ENCODE measurements at regions not wholly inside any gene's neighbourhood (a gene's known extent, or its start where the extent isn't known, plus 50 kb on each side); places are given as distances from the start of the nearest gene placed in this dataset.
A peak's percentile ranks its signal among the peaks of the same experiment; 100 is the strongest.
"Not testable (repeated sequence)": the region's sequence is repeated elsewhere in the genome, so short reads cannot be mapped to it uniquely, and the experiment has no call there.

DNA sequence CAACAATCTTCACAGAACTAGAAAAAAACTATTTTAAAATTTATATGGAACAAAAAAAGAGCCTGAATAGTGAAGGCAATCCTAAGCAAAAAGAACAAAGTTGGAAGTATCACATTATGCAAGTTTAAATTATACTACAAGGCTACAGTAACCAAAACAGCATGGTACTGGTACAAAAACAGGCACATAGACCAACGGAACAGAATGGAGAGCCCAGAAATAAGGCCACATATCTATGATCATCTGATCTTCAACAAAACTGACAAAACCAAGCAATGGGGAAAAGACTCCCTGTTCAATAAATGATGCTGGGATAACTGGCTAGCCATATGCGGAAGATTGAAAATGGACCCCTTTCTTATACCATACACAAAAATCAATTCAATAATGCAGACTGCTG lies 74.4 kb upstream of the RTN4 start:
- H3K4me1 ChIP-seq (ENCODE audit: control insufficient read depth, insufficient read depth, low read length); H3K4me3 ChIP-seq (ENCODE audit: low read depth, low read length); H3K9me3 ChIP-seq (ENCODE audit: control insufficient read depth, insufficient read depth, low read length); H3K36me3 ChIP-seq (ENCODE audit: control insufficient read depth, insufficient read depth, low read length); H3K9ac ChIP-seq (ENCODE audit: low read depth, low read length); H3K27me3 ChIP-seq (ENCODE audit: control insufficient read depth, insufficient read depth, low read length); H3K27ac ChIP-seq (ENCODE audit: low read depth, low read length): not testable (repeated sequence)

DNA sequence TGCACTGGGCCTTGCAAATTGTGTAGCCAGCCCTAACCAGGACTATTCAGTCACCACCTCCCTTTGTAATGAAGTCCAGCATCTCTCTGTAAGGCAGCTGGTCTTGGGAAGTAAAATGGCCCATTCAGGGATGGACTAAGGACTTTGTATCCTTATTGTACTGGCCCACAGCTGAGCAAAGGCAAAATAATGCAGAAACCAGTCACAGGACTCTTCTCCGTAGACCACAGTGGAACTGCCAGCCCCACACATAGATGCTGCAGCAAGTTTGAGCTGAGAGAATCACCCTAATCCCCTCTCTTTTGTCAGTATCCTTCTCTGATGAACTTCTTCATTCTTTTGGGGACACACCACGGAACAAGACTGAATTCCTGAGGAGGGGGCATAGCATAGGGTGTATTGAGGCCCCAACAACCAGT lies 73.6 kb upstream of the RTN4 start:
- Histone ChIP-seq H3K9me3 (ENCODE audit: control insufficient read depth, insufficient read depth, low read length) (no peaks in the 10 kb centered on the region), H3K27me3 (ENCODE audit: control insufficient read depth, insufficient read depth, low read length) (no peaks in the 10 kb centered on the region), H3K9ac (ENCODE audit: low read depth, low read length) (no peak overlapping the region), H3K27ac (ENCODE audit: low read depth, low read length) (peak overlapping the region; percentile 32), H3K4me1 (ENCODE audit: control insufficient read depth, insufficient read depth, low read length) (peaks cover 10% of the 10 kb centered on the region), H3K4me3 (ENCODE audit: low read depth, low read length) (no peak overlapping the region; the same call in 1 of the 2 replicates), H3K36me3 (ENCODE audit: control insufficient read depth, insufficient read depth, low read length) (no peaks in the 10 kb centered on the region)

DNA sequence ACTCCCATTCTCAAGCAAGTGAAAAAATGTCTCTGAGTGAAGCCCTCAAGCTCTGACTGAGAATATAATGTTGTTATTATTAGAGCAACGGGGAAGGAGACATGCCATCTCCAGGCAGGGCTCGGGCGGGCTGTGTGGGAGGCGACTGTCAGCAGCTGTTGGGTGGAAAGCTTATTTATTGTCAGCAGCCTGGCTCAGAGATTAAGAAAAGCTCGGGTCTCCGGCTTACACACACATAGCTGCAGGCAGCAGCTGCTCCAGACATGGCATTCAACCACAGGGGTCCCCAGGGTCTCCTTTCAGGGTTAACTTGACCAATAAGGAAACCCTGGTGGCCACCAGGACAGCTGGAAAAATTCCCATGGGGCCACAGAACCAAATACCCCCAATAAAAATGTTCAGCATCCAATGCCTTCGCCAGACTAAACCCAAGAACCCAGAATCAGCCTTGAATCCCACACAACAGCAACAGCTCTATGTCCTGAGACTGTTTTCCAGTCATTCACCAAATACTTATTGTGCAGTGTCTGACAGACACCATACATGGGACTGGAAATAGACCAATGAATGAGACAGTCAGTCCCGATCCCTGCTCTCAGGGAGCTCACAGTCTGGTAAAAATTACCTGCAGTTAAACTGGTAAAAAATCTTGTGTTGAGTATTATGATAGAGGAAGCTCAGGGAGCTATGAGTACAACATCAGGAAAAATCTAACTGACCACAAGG lies 70.5 kb upstream of the RTN4 start:
- no peak overlapping the region for H3K4me3 ChIP-seq (ENCODE audit: low read depth, low read length)
- H3K36me3 ChIP-seq (ENCODE audit: control insufficient read depth, insufficient read depth, low read length): no peaks in the 10 kb centered on the region
- H3K27me3 ChIP-seq (ENCODE audit: control insufficient read depth, insufficient read depth, low read length): no peaks in the 10 kb centered on the region
- H3K9me3 ChIP-seq (ENCODE audit: control insufficient read depth, insufficient read depth, low read length): no peaks in the 10 kb centered on the region
- H3K9ac ChIP-seq (ENCODE audit: low read depth, low read length): no peak overlapping the region
- H3K4me1 ChIP-seq (ENCODE audit: control insufficient read depth, insufficient read depth, low read length): peaks cover 15% of the 10 kb centered on the region
- no peak overlapping the region for H3K27ac ChIP-seq (ENCODE audit: low read depth, low read length)

DNA sequence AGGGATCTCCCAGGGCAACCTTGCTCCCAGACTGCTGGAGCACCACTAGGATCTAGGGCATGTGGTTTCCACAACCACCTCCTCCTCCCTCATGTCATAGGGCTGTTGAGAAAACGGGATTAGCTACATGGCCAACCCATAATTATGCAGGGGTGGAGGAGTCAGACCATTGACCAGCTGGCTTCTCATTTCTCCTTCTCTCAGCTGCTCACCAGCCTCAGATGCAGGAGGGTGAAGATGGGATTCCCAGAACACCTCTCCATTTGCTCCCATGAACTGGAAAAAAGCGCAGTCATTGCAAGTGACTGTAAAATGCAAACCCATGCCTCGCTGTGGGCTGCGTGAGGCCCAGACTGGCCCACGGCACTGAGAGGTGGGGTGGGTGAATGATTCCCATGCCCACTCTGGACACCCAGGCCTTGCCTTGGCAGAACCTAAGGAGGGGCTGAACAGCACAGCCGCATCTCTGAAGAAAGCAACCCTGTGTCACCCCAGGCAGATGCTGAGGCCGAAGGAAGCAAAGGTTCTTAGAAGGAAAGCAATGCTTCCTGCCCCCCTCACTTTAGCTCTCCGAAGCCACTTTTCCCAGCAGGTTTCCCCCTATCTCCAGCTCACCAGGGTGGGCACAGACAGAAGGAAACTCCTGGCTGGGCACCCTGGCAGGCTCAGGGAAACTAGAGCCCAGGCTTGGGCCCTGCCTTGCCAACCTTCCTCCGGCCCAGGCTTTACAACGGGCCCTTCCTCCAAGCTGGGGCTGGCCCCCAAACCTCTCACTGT lies 69.6 kb upstream of the RTN4 start:
- Histone ChIP-seq H3K9me3 (ENCODE audit: control insufficient read depth, insufficient read depth, low read length) (no peaks in the 10 kb centered on the region), H3K4me1 (ENCODE audit: control insufficient read depth, insufficient read depth, low read length) (peaks cover 15% of the 10 kb centered on the region), H3K9ac (ENCODE audit: low read depth, low read length) (no peak overlapping the region), H3K36me3 (ENCODE audit: control insufficient read depth, insufficient read depth, low read length) (no peaks in the 10 kb centered on the region), H3K27ac (ENCODE audit: low read depth, low read length) (no peak overlapping the region), H3K27me3 (ENCODE audit: control insufficient read depth, insufficient read depth, low read length) (no peaks in the 10 kb centered on the region), H3K4me3 (ENCODE audit: low read depth, low read length) (no peak overlapping the region)

DNA sequence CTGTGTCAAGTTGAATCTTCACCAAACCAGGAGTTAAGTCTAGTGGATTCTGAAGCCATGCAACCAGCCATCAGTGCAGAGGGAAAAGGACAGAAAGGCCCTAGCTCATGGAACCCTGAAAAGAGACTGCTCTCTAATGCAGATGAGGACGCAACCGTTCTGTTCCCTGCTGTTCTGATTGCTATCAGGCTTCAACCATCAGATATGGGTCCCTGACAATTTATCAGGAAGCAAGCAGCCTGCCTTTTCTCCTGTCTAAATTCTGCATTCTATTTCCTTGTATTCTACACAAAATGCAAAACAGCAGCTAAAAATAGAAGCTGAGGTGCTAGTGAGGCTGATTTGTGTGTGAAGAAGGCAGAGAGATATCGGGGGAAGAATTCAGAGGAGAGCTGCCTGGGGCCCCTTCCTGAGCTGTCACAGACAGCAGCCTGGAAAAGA lies 68.4 kb upstream of the RTN4 start:
- Histone ChIP-seq H3K27ac (ENCODE audit: low read depth, low read length) (no peak overlapping the region), H3K4me3 (ENCODE audit: low read depth, low read length) (no peak overlapping the region), H3K9me3 (ENCODE audit: control insufficient read depth, insufficient read depth, low read length) (no peaks in the 10 kb centered on the region)

DNA sequence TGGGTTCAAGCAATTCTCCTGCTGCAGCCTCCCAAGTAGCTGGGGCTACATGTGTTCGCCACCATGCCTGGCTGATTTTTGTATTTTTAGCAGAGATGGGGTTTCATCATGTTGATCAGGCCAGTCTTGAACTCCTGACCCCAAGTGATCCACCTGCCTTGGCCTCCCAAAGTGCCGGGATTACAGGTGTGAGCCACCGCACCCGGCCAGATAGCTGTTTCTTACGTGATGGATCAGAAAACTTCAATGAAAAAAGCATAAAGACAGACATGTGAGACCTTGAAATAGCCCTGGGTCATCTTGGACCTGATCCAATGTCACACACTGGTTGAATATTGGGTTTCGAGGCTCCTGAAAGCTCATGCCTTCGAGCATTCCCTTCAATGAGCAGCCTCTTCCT lies 66.7 kb upstream of the RTN4 start:
- H3K27ac ChIP-seq (ENCODE audit: low read depth, low read length): no peak overlapping the region
- peaks cover 13% of the 10 kb centered on the region for H3K4me1 ChIP-seq (ENCODE audit: control insufficient read depth, insufficient read depth, low read length)
- H3K27me3 ChIP-seq (ENCODE audit: control insufficient read depth, insufficient read depth, low read length): no peaks in the 10 kb centered on the region
- H3K36me3 ChIP-seq (ENCODE audit: control insufficient read depth, insufficient read depth, low read length): no peaks in the 10 kb centered on the region
- no peaks in the 10 kb centered on the region for H3K9me3 ChIP-seq (ENCODE audit: control insufficient read depth, insufficient read depth, low read length)
- H3K4me3 ChIP-seq (ENCODE audit: low read depth, low read length): no peak overlapping the region
- no peak overlapping the region for H3K9ac ChIP-seq (ENCODE audit: low read depth, low read length)

More for the DNA sequence above, 68.4 kb upstream of the RTN4 start:
- no peaks in the 10 kb centered on the region for H3K27me3 ChIP-seq (ENCODE audit: control insufficient read depth, insufficient read depth, low read length)
- H3K36me3 ChIP-seq (ENCODE audit: control insufficient read depth, insufficient read depth, low read length): no peaks in the 10 kb centered on the region
- no peak overlapping the region for H3K9ac ChIP-seq (ENCODE audit: low read depth, low read length)
- peaks cover 11% of the 10 kb centered on the region for H3K4me1 ChIP-seq (ENCODE audit: control insufficient read depth, insufficient read depth, low read length)

DNA sequence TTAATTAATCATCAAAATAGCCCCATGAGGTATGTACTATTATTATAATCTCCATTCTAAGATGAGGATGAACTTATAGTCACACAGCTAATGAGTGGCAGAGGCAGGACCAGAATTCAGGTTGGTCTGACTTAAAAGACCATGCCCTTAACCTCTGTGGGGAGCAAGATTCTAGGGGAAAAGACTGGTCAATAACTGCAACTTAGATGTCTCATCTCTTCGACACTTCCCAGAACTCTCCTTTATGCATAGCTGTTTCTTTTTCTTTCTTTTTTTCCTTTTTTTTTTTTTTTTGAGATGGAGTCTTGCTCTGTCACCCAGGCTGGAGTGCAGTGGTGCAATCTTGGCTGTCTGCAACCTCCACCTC lies 66.3 kb upstream of the RTN4 start:
- H3K9me3 ChIP-seq (ENCODE audit: control insufficient read depth, insufficient read depth, low read length): no peaks in the 10 kb centered on the region
- no peaks in the 10 kb centered on the region for H3K27me3 ChIP-seq (ENCODE audit: control insufficient read depth, insufficient read depth, low read length)
- no peak overlapping the region for H3K4me3 ChIP-seq (ENCODE audit: low read depth, low read length)
- H3K4me1 ChIP-seq (ENCODE audit: control insufficient read depth, insufficient read depth, low read length): peaks cover 17% of the 10 kb centered on the region
- no peak overlapping the region for H3K27ac ChIP-seq (ENCODE audit: low read depth, low read length)
- H3K9ac ChIP-seq (ENCODE audit: low read depth, low read length): no peak overlapping the region
- H3K36me3 ChIP-seq (ENCODE audit: control insufficient read depth, insufficient read depth, low read length): no peaks in the 10 kb centered on the region

DNA sequence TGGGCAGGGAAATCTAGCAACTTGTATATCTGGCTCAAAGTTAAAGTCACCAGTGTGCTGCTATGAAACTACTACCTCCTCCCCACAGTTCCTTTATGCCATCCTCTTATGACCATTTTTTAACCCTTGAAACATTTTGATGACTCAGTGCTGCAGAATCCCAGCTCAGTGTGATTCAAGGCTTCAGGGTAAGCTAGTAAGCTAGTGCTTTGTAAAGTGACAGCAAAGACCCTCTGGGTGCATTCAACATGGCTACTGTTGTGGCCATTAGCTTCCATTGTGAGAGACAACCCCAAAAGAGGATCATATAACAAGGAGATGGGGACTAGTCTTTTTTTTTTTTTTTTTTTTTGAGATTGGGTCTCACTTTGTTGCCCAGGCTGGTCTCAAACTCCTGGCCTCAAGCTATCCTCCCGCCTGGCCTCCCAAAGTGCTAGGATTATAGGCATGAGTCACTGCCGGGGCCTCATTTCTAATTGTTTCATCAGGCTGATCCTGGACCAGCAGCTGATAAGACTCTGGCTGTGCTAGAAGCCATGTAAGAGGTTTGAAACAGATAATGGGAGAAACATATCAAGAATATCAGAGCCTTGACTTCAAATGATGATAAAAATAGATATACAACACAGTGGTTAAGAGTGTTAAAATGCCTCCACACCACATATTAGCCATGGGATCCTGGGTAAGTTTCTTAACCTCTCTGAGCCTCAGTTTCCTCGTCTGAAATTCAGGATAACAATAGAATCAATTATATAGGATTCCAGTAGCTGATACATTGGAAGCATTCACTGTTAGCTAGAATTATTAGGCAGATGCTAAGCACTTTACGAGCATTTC lies 65.7 kb upstream of the RTN4 start:
- Histone ChIP-seq H3K9ac (ENCODE audit: low read depth, low read length) (no peak overlapping the region), H3K4me1 (ENCODE audit: control insufficient read depth, insufficient read depth, low read length) (peaks cover 21% of the 10 kb centered on the region), H3K9me3 (ENCODE audit: control insufficient read depth, insufficient read depth, low read length) (no peaks in the 10 kb centered on the region), H3K36me3 (ENCODE audit: control insufficient read depth, insufficient read depth, low read length) (no peaks in the 10 kb centered on the region), H3K27me3 (ENCODE audit: control insufficient read depth, insufficient read depth, low read length) (no peaks in the 10 kb centered on the region), H3K27ac (ENCODE audit: low read depth, low read length) (no peak overlapping the region), H3K4me3 (ENCODE audit: low read depth, low read length) (no peak overlapping the region)

DNA sequence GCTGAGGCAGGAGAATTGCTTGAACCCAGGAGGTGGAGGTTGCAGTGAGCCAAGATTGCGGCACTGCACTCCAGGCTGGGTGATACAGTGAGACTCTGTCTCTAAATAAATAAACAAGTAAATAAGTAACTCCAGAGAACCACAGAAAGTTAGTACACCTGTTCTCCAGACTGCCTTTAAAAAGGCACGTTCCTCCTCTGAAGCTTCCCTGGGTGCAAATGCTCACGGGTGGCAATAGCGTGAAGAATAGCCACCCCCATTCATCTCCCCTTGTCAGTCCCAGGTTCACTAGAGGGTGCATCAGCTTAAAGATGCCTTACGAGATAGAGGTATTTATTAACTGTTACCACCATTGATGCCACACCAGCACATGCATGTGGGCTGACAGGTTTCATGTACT lies 64.3 kb upstream of the RTN4 start:
- H3K36me3 ChIP-seq (ENCODE audit: control insufficient read depth, insufficient read depth, low read length): no peaks in the 10 kb centered on the region
- H3K27me3 ChIP-seq (ENCODE audit: control insufficient read depth, insufficient read depth, low read length): no peaks in the 10 kb centered on the region
- no peak overlapping the region for H3K9ac ChIP-seq (ENCODE audit: low read depth, low read length)
- no peaks in the 10 kb centered on the region for H3K9me3 ChIP-seq (ENCODE audit: control insufficient read depth, insufficient read depth, low read length)
- no peak overlapping the region for H3K27ac ChIP-seq (ENCODE audit: low read depth, low read length)
- H3K4me1 ChIP-seq (ENCODE audit: control insufficient read depth, insufficient read depth, low read length): peaks cover 18% of the 10 kb centered on the region
- no peak overlapping the region for H3K4me3 ChIP-seq (ENCODE audit: low read depth, low read length)

DNA sequence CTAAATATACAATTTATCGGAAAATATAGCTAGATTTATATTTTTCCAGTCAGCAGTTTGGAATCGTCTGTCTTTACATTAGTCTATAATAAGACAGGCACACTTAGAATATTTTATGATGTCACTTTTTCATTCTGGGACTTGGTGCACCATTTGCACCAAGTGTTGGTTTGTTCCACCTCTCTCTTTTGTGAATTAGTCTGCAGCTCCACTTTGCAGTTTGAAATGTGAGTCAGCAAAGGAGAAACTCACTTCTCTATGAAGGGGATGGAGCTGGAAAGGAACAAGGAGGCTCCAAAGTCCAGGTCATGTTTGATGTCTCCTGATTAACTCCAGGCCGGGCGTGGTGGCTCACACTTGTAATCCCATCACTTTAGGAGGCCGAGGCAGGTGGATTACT lies 63.8 kb upstream of the RTN4 start:
- no peak overlapping the region for H3K4me3 ChIP-seq (ENCODE audit: low read depth, low read length)

More for the DNA sequence above, 63.8 kb upstream of the RTN4 start:
- no peaks in the 10 kb centered on the region for H3K36me3 ChIP-seq (ENCODE audit: control insufficient read depth, insufficient read depth, low read length)
- no peak overlapping the region for H3K9ac ChIP-seq (ENCODE audit: low read depth, low read length)
- H3K9me3 ChIP-seq (ENCODE audit: control insufficient read depth, insufficient read depth, low read length): no peaks in the 10 kb centered on the region
- no peak overlapping the region for H3K27ac ChIP-seq (ENCODE audit: low read depth, low read length)
- H3K27me3 ChIP-seq (ENCODE audit: control insufficient read depth, insufficient read depth, low read length): no peaks in the 10 kb centered on the region
- peaks cover 17% of the 10 kb centered on the region for H3K4me1 ChIP-seq (ENCODE audit: control insufficient read depth, insufficient read depth, low read length)

Measured in HUES48 (cell line).